Hematopoietic multipotent progenitor cell treated with erythropoietin and hydrocortisone succinate and interleukin-3 and kit ligand, for 6 days (in vitro differentiated cells): ENCODE measurements at regions not wholly inside any gene's neighbourhood (a gene's known extent, or its start where the extent isn't known, plus 50 kb on each side); places are given as distances from the start of the nearest gene placed in this dataset.

Source experiments
- DNase-seq: peaks from one replicate; pipeline ENCODE4 v3.0.0-alpha.2; 2015

- DNase-seq, result no peak
Measured at GRCh38 chr11:70863993-70864392, 388.4 kb downstream of the SHANK2 start.

GRCh38 chr11:70865356-70865755 is 387.0 kb downstream of the SHANK2 start:
- DNase-seq, result no peak

DNA sequence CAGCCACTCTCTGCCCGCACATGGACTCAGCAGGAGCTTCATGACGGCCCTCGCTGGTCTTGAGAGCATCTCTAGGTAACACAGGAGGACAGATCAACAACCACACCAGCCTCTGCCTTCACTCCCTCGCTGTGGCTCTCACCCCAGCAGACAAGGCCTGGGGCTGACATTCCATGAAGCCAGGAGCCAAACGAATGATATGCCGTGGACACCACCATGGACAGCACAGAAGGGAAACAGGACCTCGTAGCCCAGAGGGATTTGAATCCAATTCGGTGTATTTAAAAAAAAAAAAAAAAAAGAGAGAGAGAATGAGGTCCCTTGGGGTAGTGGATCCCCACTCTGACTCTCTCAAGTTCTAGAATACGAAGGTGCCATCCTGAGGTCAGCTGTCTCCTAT is 385.5 kb downstream of the SHANK2 start:
- no peak for DNase-seq

GRCh38 chr11:70867281-70868047 is 384.9 kb downstream of the SHANK2 start:
- DNase-seq, result no peak

DNA sequence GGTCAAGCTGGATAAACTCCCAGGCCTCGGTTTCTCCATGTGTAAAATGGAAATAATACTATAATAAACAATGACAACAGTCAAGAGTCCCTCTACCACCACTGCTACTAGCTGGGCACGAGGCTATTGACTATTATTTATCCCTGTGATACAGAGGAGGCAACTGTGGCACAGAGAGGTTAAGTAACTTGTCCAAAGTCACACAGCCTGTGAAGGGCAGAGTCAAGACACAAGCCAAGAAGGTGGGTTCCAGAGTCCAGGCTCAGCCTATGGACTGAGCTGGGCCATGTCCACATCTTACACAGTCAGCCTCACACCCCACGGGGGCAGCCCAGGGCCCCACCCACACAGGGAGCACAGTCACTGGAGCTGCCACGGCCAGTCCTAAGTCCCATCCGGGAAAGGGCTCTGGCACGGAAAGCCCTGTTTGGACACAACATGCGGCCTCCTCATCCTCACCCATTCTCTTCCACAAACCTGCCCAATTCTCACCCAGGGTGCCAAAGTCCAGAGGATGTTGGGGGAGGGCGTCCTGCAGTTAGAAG is 384.0 kb downstream of the SHANK2 start:
- DNase-seq, result no peak

DNA sequence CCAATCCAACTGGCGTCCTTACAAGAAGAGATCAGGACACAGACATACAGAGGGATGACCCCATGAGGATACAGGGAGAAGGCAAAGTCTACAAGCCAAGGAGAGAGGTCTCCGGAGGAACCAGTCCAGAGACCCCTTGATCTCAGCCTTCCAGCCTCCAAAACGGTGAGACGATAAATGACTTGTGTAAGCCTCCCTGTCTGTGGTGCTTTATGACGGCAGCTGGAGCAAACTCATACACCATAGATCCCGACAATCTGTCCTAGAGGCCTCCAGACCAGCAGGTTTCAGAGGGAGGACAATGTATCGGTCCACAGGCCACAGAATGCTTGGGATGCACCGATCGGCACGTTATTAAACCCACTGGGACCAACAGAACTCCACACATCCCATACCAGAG is 383.3 kb downstream of the SHANK2 start:
- DNase-seq, result no peak

DNA sequence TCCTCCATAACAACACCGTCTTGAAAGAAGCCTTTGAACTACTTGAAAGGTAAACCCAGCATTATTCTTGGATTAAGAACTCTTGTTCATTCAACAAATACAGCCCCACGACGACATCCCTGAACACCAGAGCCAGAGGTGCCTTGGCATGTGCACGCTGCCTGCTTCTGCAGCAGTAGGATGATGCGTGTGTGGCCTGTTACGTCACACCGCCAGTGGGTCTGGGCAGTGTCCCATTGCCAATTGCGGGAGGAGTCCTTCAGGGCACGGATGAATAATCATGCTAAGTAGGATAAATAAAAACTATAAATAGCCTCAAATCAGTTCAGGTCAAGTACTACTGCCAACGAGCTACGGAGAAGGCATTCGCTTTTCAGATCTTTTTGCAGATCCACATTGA is 380.5 kb downstream of the SHANK2 start:
- DNase-seq, result no peak

- no peak for DNase-seq
Measured at GRCh38 chr11:70872299-70872698, 380.1 kb downstream of the SHANK2 start.

GRCh38 chr11:70872955-70873735 is 379.2 kb downstream of the SHANK2 start:
- no peak for DNase-seq

DNA sequence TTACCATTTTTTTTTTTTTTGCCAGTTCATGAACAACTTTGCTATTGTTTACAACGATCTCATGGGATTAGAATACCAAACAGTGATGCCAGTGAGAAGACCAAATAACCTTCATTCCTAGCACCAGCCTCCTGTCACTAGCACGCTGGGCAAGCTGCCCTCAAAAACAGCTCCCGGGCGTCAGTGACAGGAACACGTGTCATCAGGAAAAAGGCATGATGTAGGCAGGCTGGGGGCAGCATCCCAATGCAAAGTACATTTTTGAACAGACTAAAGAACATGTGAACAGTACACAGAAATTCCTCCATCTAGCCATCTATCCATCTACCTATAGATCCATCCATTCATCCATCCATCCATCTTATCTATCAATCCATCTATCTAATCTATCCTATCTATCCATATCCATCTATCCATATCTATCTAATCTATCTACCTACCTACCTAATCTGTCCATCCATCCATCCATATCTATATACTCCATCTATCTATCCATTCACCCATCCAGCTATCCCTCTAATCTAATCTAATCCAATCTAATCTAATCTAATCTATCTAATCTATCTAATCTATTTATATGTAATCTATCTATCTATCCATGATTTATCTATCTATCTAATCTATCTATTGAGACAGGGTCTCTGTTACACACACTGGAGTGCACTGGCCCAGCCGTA is 378.5 kb downstream of the SHANK2 start:
- no peak for DNase-seq

- DNase-seq, result no peak
Measured at GRCh38 chr11:70876685-70877084, 375.7 kb downstream of the SHANK2 start.

GRCh38 chr11:70877151-70877550 is 375.2 kb downstream of the SHANK2 start:
- DNase-seq, result no peak

DNA sequence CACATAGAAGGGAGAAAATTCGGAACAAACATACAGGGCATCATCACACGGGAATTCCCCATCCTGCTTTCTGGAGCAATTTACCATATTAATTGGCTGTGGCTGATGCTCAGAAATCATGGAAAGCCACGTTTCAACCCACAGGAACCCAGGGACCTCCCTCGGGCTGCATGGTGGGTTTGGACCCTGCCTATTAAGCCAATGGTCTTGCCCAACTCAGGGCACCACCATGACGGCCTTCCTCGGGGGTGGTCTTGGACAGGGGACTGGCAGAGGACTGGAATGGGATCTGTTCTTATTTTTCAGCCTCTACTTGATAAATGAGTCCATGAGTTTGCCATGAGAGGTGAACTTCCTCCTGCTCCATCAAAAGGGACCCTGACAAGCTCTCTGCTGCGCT is 374.0 kb downstream of the SHANK2 start:
- no peak for DNase-seq

DNA sequence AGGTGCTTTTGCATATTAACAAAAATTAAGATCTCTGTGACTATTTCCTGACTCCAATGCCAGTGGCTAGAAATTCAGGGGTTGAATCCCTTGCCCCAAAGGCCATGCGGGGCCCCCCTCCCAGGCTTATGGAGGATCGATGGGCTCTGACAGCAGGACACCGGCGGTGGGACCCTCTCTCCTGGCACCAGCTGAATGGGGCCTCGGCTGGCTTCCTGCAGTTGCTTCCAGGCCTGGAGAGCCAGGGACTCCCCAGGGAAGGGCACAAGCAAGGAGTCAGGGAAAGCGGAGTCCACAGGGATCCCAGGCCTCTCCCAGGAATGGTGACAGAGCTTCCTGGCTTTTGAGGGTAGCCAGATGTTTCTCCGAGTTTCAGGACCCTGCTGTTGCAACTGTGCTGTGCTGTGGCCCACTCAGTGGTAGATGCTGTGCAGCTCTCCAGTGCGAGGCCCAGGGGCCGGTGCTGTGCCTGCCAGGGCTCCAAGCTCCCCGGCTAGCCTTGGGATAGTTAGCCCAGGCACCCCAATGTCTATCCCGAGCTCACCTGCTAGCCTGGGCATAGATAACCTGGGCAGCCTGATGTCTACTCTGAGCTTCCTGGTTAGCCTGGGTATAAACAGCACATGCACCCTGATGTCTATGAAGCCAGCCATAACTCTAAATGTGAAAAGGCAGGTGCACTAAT is 372.6 kb downstream of the SHANK2 start:
- no peak for DNase-seq

DNA sequence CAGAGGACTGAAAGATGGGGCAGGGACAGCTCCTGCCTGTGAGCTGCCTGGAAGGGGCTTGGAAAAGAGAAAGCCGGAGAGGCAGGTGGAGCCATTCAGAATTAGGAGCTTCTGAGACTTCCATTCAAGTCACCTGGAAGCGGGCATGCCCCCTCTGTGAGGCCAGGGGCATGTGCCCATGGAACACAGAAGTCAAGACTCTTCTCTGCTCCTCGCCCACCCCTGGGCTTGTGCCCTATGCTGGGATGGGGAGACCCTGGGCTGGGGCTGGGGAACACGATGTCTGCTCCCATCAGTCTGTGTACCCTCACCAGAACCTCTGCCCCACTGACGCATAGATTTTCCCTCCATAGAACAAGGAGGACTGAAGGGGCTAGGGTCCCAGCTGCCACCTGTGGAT is 372.0 kb downstream of the SHANK2 start:
- no peak for DNase-seq

DNA sequence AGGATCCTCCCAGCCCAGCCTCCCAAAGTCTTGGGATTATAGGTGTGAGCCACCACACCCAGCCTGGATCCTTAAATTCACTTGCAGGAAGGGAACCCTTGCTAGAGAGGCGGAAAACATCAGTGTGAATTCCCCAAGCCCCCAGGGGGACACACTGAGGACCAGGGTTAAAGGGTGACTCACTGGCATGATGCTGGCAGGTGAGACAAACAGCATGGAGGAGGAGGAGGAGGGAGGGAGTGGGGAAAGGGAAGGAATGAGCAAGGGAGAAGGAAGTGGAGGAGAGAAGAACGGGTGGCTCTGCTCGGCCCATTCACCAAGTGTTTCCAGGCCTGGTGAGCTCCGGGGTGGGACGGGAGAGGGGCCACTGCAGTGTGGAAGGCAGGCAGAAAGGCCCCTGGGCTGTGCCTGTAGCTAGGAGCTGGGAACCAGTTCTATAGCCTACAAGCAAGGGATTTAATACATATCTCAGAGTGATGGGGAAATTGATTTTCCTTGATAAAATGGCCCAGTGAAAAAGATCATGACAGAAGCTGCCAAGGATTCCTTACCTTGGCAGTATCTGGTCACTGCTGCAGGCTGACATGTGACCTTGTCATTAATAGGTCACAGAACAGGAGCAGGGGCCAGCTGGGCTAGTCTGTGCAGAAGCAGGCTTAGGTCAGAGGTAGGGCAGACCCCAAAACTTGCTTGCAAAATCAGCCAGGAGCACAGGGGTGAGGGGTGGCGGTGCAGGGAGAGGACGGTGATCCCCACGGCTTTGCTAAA is 370.2 kb downstream of the SHANK2 start:
- no peak for DNase-seq

- DNase-seq, result no peak
Measured at GRCh38 chr11:70882716-70883085, 369.7 kb downstream of the SHANK2 start.

GRCh38 chr11:70883323-70883940 is 368.9 kb downstream of the SHANK2 start:
- DNase-seq, result no peak

GRCh38 chr11:70883973-70884623 is 368.3 kb downstream of the SHANK2 start:
- DNase-seq, result no peak

DNA sequence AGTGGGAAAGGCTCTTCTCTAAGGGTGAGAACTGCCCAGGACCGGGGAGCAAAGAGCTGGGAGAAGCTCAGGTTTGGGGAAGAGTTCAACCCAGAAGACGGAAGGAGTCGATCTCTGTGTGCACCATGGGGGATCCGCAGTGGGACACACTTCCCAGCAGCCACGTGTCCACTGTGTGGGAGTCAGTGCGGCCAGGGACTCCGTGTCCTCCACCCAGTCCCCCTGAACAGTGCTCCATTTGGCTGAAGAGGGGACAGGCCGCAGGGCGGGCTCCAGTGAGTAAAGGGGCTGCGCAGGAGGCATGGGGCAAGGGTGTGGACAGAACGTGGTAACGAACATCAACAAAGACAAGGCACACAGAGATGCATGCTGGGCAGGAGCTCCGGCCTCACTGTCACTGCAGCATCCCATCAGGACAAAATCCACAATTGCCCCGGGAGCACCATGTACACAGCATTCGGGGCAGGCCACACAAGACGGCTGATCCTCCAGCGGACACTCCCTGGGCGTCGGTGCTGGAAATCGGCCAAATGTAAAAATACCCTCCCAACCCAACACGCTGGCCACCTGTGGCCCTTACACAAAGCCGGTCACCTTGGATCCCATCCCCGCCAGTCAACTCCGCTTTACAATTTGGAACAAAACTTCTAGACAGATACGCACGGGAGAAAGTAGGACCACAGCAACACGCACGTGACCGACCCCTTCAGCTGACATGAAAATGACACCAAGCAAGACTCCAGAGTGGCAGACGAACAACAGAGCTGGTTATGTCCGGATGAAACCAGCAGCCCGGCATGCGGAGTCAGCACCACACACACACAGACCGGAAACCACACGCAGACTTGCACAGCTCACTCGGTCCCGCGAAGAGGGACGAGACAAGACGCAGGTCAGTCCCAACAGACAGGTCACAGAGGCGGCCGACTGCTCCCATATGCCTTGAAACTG is 366.8 kb downstream of the SHANK2 start:
- no peak for DNase-seq
